Right ventricle myocardium superior (tissue), 1 donor: ENCODE measurements at regions not wholly inside any gene's neighbourhood (a gene's known extent, or its start where the extent isn't known, plus 50 kb on each side); places are given as distances from the start of the nearest gene placed in this dataset.

Source experiments
- ATAC-seq: fragments of 200-7000 bp; cut with Tn5 transposase; one replicate; pipeline ENCODE4 v1.9.1; 2020; ENCODE audit warnings: mild to moderate bottlenecking; ENCODE audit not compliant: poor library complexity
- DNase-seq: peaks from one replicate; pipeline ENCODE4 v3.0.0-alpha.2; 2020
- intact Hi-C: fragments of 100-400 bp; cut with DNase I; formaldehyde crosslinking; loops from one replicate; pipeline ENCODE4 v1.11.2; 2022
- donor health status: DM: no; HTN: yes; CAD: no; lungs with severe emphysema.

GRCh38 chr7:142414135-142414534, 156.3 kb upstream of the PRSS58 start:
- ATAC-seq (no peak), DNase-seq (no peak)
- intact Hi-C loops, result no loop called here

DNA sequence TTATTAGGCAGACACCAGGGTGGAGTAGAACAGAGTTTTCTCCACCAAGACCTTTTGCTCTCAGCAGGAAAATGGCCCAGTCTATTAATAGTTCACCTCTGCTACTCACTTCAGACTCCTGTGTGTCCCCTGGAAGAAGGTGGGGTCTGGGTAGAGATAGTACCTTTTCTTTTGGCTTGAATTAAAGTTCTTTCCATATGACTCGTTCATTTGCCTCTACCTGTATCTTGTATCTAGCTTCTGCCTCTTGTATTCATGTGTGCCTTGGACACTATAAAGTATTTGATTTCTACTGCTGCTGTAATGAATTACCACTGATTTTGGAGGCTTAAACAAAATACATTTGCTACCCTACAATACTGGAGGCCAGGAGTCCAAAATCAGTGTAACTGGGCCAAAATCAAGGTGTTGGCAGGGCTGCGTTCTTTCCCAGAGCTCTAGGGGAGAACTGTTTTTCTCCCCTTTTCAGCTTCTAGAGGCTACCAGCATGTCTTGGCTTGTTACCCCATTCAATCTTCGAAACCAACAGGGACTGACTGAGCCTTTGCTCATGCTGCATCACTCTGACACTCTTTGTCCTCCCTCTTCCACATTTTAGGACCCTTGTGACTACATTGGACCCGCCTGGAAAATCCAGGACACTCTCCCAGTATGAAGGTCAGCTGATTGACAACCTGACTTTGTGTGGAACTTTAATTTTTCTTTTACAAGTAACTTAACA, 155.6 kb upstream of the PRSS58 start:
- DNase-seq (no peak), ATAC-seq (no peak)
- intact Hi-C loops, result no loop called here

DNA sequence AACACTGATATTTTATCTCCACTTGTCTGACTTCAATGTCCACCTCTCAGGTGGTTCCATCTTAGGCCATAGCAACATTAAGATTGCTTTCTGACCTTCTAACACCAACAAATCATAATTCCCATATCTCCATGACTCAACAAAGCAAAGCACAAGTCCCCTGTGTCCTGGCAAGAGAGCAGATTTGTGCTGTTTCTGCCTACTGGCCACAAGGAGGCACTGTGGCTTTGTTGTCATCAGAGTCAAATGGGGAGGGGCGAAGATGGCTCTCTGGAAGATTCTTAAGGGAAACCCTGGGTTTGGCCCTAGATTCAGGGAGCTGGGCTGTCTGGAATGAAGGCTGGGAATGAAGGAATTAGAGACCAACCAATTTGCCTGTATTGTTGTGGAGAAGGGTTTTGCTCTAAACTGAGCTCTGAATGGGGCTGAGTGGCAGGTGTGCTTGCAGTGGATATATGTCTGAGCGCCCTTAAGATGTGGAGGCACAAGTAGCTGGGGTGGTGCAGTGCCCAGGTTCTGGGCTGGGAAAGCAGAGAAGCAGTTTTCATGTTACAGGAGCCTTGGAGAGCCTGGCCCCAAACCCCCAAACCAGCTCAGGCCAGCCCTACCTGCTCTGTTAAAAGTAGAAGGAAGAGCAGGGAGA, 154.8 kb upstream of the PRSS58 start:
- DNase-seq (no peak), ATAC-seq (no peak)
- intact Hi-C loops, result no loop called here

DNA sequence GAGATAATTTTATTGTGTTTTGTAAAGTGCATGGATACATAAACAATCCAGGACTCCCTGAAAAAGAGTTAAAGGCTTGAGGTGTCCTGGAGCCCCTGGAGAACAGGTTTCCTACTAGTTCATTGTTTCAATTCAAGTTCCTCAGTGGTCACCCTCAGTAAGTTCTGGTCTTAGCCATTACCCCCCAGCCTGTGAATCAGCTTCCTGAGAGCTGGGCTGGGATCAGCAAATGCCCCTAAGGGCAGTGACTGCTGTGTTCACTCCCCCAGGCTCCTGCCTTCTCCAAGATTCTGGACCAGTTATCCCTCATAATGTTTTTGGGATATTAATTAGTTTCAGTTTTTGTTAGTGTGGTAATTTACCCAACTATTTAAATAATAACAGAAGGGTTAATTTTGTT, 151.6 kb upstream of the PRSS58 start:
- intact Hi-C loops, result no loop called here
- DNase-seq, result no peak
- no peak for ATAC-seq

- no peak for ATAC-seq
- intact Hi-C loops, result no loop called here
These were observed 150.9 kb upstream of the PRSS58 start for GRCh38 chr7:142408794-142409193.

DNA sequence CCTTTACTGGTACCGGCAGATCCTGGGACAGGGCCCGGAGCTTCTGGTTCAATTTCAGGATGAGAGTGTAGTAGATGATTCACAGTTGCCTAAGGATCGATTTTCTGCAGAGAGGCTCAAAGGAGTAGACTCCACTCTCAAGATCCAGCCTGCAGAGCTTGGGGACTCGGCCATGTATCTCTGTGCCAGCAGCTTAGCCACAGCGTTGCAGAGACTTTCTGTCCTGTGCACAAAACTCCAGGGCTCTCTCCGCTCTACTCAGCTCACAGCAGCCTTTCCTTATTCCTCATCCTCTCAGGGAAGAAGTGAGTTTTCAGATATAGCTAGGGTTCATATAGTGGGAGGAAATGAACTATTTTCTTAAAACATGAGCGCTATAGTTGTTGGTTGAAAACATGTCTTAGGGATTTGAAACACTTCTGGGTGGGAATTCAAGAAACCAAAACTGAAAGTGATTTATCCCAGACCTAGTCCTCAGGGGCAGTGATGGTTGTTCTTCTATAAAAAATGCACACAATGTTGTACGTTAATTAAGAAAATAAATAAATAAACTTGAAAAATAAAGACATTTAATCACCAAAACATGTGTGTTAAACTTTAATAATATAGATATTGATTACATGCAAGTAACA, 150.2 kb upstream of the PRSS58 start:
- ATAC-seq, result peak; percentile 59
- intact Hi-C loops, result no loop called here
- DNase-seq, result no peak

More at GRCh38 chr7:142408794-142409193, 150.9 kb upstream of the PRSS58 start:
- DNase-seq, result no peak

DNA sequence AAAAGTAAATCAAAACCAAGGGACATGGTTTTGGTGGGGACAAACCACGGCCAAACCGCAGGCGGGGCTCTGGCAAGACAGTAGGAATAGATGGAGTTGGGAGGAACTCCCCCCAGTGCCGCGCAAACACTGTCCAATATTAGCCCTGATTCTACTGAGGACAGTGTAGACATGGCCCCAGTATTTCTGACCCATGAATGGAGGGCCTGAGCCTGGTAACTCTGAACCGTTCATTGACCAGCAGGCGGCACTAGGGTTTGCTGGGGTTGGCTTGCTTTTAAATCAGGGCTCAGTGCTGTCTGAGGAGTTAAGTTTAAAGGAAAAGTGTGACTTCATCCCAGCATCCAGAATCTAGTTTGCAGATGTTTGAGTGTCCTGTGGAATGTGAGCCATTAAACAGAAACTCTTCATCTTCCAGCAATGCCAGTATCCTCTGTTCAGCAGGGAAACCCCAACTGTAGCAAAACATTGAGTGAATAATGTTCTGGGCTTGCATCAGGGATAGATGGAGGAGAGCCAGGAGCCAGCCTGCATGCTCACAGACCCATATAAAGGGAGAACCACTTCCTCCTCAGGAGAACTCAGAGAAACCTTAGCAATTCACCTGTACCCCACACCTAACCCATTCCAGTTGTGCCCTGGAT, 147.4 kb upstream of the PRSS58 start:
- no peak for ATAC-seq
- intact Hi-C loops, result no loop called here
- no peak for DNase-seq

- intact Hi-C loops, result no loop called here
- no peak for DNase-seq
- ATAC-seq, result no peak
These were observed 144.1 kb upstream of the PRSS58 start for GRCh38 chr7:142401951-142402350.

- ATAC-seq (no peak), DNase-seq (no peak)
- intact Hi-C loops, result no loop called here
These were observed 142.2 kb upstream of the PRSS58 start for GRCh38 chr7:142400042-142400533.

DNA sequence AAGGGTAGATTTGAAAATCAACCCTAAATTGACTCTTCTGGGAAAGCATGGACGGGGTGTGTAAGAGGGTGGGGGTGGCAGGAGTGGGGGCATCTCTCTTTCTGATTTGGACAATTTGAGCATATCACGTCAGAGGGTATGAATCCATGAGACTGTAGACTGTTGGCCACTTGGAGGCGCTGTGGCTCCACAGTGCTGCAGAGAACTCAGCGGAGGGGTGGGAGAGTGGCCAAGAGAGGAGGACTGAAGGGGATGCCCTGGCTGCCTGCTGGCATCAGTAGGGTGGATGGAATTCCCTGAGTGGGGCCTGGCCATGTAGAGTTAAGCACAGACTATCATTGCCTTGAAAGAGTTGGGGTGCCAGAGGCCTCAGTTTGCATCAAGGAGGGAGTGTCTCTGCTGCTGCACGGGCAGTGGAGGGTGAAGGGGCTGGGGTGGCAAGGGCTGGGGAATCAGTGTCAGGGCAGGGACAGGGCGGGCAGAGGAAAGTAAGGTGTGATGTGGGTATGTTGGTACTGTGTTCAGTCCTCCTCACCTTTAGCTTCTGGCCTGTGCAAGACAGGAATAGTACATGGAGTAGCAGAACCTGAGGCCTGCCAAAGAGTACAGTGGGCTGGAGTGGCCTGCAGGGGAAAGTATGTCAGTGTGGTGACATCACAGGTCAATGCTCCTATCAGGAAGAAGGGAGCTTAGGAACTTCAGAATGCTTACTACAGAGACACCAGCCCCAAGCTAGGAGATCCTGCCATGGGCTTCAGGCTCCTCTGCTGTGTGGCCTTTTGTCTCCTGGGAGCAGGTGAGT, 133.5 kb upstream of the PRSS58 start:
- DNase-seq, result no peak
- no peak for ATAC-seq
- intact Hi-C loops, result no loop called here

DNA sequence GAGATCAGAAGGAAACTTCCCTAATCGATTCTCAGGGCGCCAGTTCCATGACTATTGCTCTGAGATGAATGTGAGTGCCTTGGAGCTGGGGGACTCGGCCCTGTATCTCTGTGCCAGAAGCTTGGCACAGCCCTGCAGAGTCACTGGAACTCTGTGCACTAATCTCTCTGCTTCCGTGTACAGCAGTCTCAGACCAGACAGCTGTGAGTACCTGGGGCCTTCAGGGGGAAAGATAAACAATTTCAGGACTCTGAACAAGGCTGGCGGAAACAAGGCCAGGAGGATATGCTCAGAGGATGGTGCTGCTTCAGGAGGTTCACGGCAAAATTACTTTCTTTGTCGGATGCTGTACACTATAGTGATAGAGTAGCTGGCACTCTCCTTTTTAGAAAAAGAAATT, 131.7 kb upstream of the PRSS58 start:
- DNase-seq, result no peak
- no peak for ATAC-seq
- intact Hi-C loops, result no loop called here

GRCh38 chr7:142385491-142386340, 127.9 kb upstream of the PRSS58 start:
- intact Hi-C loops, result no loop called here
- peak; percentile 89 for ATAC-seq
- no peak for DNase-seq

DNA sequence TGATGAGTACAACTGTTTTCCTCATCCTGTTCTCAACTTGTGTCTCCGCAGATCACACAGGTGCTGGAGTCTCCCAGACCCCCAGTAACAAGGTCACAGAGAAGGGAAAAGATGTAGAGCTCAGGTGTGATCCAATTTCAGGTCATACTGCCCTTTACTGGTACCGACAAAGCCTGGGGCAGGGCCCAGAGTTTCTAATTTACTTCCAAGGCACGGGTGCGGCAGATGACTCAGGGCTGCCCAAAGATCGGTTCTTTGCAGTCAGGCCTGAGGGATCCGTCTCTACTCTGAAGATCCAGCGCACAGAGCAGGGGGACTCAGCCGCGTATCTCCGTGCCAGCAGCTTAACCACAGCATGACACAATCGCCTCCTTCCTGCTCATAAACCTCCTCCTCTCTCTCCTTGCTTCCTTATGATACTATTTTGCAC, 126.7 kb upstream of the PRSS58 start:
- intact Hi-C loops, result no loop called here
- peak; percentile 47 for ATAC-seq
- no peak for DNase-seq

DNA sequence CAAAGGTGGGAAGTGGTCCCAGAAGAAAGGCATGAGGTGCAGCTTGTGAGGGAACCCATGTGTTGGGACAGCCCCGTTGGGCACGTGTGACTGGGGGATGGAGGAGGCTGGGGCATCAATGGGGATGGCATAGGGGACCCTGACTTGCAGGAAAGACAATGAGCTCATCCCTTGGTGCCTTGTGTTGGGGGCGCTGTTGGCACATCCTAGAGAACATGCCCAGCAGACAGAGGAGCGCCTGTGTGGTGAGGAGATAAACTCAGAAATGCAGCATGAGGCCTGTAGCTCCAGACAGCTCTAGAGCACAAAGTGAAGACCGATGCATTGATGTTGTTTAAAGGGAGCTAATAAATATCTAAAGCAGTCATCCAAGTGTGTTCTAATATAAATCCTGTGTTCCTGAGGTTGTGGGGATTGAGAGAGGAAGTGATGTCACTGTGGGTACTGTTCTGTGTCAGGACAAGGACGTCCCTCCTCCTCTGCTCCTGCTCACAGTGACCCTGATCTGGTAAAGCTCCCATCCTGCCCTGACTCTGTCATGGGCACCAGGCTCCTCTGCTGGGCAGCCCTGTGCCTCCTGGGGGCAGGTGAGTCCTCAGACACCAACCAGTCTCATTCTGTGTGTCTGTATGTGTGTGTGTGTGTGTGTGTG, 126.1 kb upstream of the PRSS58 start:
- intact Hi-C loops, result no loop called here
- no peak for ATAC-seq
- DNase-seq, result no peak

DNA sequence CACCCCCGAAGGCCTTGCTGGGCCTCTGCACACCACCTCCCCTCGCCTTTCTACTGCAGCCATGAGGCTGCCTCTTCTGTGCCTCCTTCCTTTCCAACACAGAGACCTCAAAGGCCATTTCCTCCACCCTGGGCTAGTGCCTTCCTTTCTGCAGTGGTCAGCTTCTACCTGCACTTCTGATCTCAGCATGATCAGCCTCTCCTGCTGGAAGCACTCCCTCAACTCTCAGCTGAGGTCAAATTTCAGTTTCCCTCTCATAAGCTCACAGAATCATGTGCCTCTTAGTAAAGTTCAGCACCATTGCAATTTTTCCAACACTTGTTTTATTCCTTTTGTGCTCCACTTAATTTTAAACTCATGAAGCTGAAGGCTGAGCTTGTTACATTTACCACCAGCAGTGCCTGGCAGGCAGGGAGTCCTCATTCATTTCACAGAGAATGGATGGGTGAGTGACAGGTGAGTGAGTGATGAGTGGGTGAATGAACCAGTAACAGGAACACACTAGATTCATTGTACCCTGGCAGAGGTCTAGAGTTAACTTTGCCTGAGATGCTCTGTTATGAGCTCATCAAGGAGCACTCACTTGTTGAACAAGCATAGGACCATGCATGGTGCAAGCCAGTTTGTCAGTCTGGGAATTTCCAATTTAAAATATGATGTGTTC, 124.0 kb upstream of the PRSS58 start:
- intact Hi-C loops, result no loop called here
- no peak for ATAC-seq

DNA sequence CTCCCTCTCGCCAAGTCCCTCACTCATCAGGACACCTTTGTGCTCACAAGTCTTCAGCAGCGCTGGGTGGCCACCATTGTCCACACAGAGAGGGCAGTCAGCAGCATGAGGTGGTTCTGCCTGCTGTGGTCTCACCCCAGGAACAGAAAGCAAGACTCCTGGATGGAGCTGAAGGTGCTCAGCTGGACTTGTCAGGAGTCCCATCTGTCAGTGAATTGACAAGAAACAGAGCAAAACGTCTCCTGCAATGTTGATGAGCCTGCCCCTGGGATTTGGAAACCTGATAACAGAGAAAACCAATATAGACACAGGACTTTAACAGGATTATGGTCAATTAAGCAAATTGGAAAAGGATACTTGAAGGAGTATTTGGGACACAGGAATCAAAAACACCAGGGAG, 122.2 kb upstream of the PRSS58 start:
- ATAC-seq (no peak), DNase-seq (no peak)
- intact Hi-C loops, result no loop called here

More for the DNA sequence above, 124.0 kb upstream of the PRSS58 start:
- DNase-seq, result no peak
